Gastroesophageal sphincter (tissue), 3 donors: ENCODE measurements at regions not wholly inside any gene's neighbourhood (a gene's known extent, or its start where the extent isn't known, plus 50 kb on each side); places are given as distances from the start of the nearest gene placed in this dataset.

Source experiments
- CTCF ChIP-seq, 4 experiments: fragments of 200-600 bp in 2 of 4; fragments of 450-650 bp in 2 of 4; sonication (generic) in 1 of 4; IDR thresholded peaks; one replicate each; pipeline ENCODE4 v1.5.1; 2017 to 2019; ENCODE audit warnings: antibody characterized with exemption in 4 of 4, mild to moderate bottlenecking in 2 of 4, moderate library complexity in 2 of 4
- EP300 ChIP-seq: sonication (generic); formaldehyde crosslinking; IDR thresholded peaks from one replicate; pipeline ENCODE4 v1.6.1; 2017; ENCODE audit warnings: antibody characterized with exemption, mild to moderate bottlenecking
- POLR2A ChIP-seq, 2 donors: fragments of 450-650 bp; IDR thresholded peaks; one replicate each; pipeline ENCODE4 v1.6.1; 2017; ENCODE audit warnings: antibody characterized with exemption in 2 of 2, mild to moderate bottlenecking in 2 of 2, moderate library complexity in 1 of 2

DNA sequence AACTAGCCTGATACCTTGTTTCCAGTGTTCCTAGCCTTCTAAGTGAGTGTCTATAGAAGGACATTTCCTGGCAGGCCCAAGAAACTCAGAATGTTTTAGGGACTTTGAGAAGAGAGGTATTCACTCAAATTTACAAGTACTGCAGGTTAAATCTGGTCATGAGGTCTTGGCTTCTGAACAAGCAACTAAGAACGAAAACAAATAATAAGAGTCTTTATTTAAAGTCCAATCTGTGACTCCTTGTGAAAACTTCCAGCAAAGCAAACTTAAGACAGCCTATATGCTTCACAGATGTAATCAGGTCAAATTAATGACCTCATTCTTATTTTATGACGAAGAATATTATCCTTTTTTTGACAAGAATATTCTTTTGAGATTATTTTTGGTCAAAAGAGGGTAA lies 79.4 kb upstream of the PRSS16 start:
- TF ChIP-seq CTCF (IDR thresholded peaks at IDR 0.05): no peak
- no peak for TF ChIP-seq POLR2A (IDR thresholded peaks at IDR 0.05)
- no peak for TF ChIP-seq EP300
